ENCODE measurements at regions not wholly inside any gene's neighbourhood (a gene's known extent, or its start where the extent isn't known, plus 50 kb on each side); places are given as distances from the start of the nearest gene placed in this dataset.
"Not testable (repeated sequence)": the region's sequence is repeated elsewhere in the genome, so short reads cannot be mapped to it uniquely, and the experiment has no call there.

- peaks cover 12 to 13% of the 10 kb centered on the region in 2 donors for H3K27me3 Mint-ChIP-seq (ENCODE audit: low read depth in 2 of 2)
- intact Hi-C loops (cut with micrococcal nuclease), result no loop called here
- H3K36me3 ChIP-seq (ENCODE audit: control insufficient read depth, insufficient read depth, low read length), result no peaks in the 10 kb centered on the region
- no peaks in the 10 kb centered on the region for H3K4me1 ChIP-seq (ENCODE audit: control insufficient read depth, insufficient read depth, low read length)
- H3K27me3 ChIP-seq (ENCODE audit: control insufficient read depth, insufficient read depth, low read length), result no peaks in the 10 kb centered on the region
- H3K4me1 Mint-ChIP-seq, result no peaks in the 10 kb centered on the region
- no peaks in the 10 kb centered on the region for H3K9me3 ChIP-seq (ENCODE audit: control insufficient read depth, insufficient read depth, low read length)
- no peak overlapping the region for H3K27ac ChIP-seq (ENCODE audit: low read length)
- H3K36me3 Mint-ChIP-seq, result no peaks in the 10 kb centered on the region
- no peak for ATAC-seq
- no peak overlapping the region for H3K27ac Mint-ChIP-seq
- no peak overlapping the region for H3K4me3 Mint-ChIP-seq
- no peak for DNase-seq
- no peak for TF ChIP-seq CTCF (IDR thresholded peaks at IDR 0.05)
- 86% methylated on average over 1 of the region's 1 CpG for WGBS (ENCODE audit: insufficient coverage)
- H3K4me3 ChIP-seq (ENCODE audit: low read length), result no peak overlapping the region
- no peaks in the 10 kb centered on the region for H3K9me3 Mint-ChIP-seq
Observed at GRCh38 chr7:98761225-98761624, 108.6 kb downstream of the TMEM130 start.

- H3K4me1 ChIP-seq (ENCODE audit: control insufficient read depth, insufficient read depth, low read length), result no peaks in the 10 kb centered on the region
- Mint-ChIP-seq H3K27ac (no peak overlapping the region), H3K36me3 (no peaks in the 10 kb centered on the region), H3K9me3 (no peaks in the 10 kb centered on the region), H3K4me1 (no peaks in the 10 kb centered on the region), H3K4me3 (no peak overlapping the region), H3K27me3 (ENCODE audit: low read depth in 2 of 2) (peaks cover 12 to 13% of the 10 kb centered on the region in 2 donors)
- intact Hi-C loops (cut with micrococcal nuclease), result no loop called here
- no peaks in the 10 kb centered on the region for H3K36me3 ChIP-seq (ENCODE audit: control insufficient read depth, insufficient read depth, low read length)
- no peak overlapping the region for H3K4me3 ChIP-seq (ENCODE audit: low read length)
- DNase-seq (no peak), ATAC-seq (no peak)
- TF ChIP-seq CTCF (IDR thresholded peaks at IDR 0.05), result no peak
- H3K27me3 ChIP-seq (ENCODE audit: control insufficient read depth, insufficient read depth, low read length), result no peaks in the 10 kb centered on the region
- H3K27ac ChIP-seq (ENCODE audit: low read length), result no peak overlapping the region
- no peaks in the 10 kb centered on the region for H3K9me3 ChIP-seq (ENCODE audit: control insufficient read depth, insufficient read depth, low read length)
- 67% methylated on average over 4 of the region's 4 CpGs for WGBS (ENCODE audit: insufficient coverage)
Observed at GRCh38 chr7:98762620-98763019, 107.2 kb downstream of the TMEM130 start.

- no peaks in the 10 kb centered on the region for H3K36me3 ChIP-seq (ENCODE audit: control insufficient read depth, insufficient read depth, low read length)
- DNase-seq (no peak), ATAC-seq (no peak)
- H3K9me3 ChIP-seq (ENCODE audit: control insufficient read depth, insufficient read depth, low read length), result no peaks in the 10 kb centered on the region
- no peaks in the 10 kb centered on the region for H3K27me3 ChIP-seq (ENCODE audit: control insufficient read depth, insufficient read depth, low read length)
- H3K36me3 Mint-ChIP-seq, result no peaks in the 10 kb centered on the region
- no peak for TF ChIP-seq CTCF (IDR thresholded peaks at IDR 0.05)
- no peaks in the 10 kb centered on the region for H3K9me3 Mint-ChIP-seq
- WGBS (ENCODE audit: insufficient coverage), result 32% methylated on average over 7 of the region's 8 CpGs
- intact Hi-C loops (cut with micrococcal nuclease), result no loop called here
- H3K27ac ChIP-seq (ENCODE audit: low read length), result no peak overlapping the region
- H3K4me1 Mint-ChIP-seq, result no peaks in the 10 kb centered on the region
- peaks cover 12 to 13% of the 10 kb centered on the region in 2 donors for H3K27me3 Mint-ChIP-seq (ENCODE audit: low read depth in 2 of 2)
- no peaks in the 10 kb centered on the region for H3K4me1 ChIP-seq (ENCODE audit: control insufficient read depth, insufficient read depth, low read length)
- H3K4me3 ChIP-seq (ENCODE audit: low read length), result no peak overlapping the region
- H3K27ac Mint-ChIP-seq, result no peak overlapping the region
- H3K4me3 Mint-ChIP-seq, result no peak overlapping the region
Observed at GRCh38 chr7:98763441-98763840, 106.4 kb downstream of the TMEM130 start.

GRCh38 chr7:98764946-98765345 is 104.9 kb downstream of the TMEM130 start:
- H3K9me3 ChIP-seq (ENCODE audit: control insufficient read depth, insufficient read depth, low read length), result no peaks in the 10 kb centered on the region
- intact Hi-C loops (cut with micrococcal nuclease), result no loop called here
- Mint-ChIP-seq H3K4me1 (no peaks in the 10 kb centered on the region), H3K4me3 (no peak overlapping the region), H3K9me3 (no peaks in the 10 kb centered on the region), H3K36me3 (no peaks in the 10 kb centered on the region), H3K27me3 (ENCODE audit: low read depth in 2 of 2) (peaks cover 0 to 3% of the 10 kb centered on the region in 2 donors), H3K27ac (no peak overlapping the region)
- no peak overlapping the region for H3K4me3 ChIP-seq (ENCODE audit: low read length)
- no peaks in the 10 kb centered on the region for H3K27me3 ChIP-seq (ENCODE audit: control insufficient read depth, insufficient read depth, low read length)
- H3K4me1 ChIP-seq (ENCODE audit: control insufficient read depth, insufficient read depth, low read length), result no peaks in the 10 kb centered on the region
- no peak for ATAC-seq
- H3K36me3 ChIP-seq (ENCODE audit: control insufficient read depth, insufficient read depth, low read length), result no peaks in the 10 kb centered on the region
- WGBS (ENCODE audit: insufficient coverage), result 70% methylated on average over 8 of the region's 8 CpGs
- no peak for TF ChIP-seq CTCF (IDR thresholded peaks at IDR 0.05)
- H3K27ac ChIP-seq (ENCODE audit: low read length), result no peak overlapping the region
- DNase-seq, result no peak

GRCh38 chr7:98770085-98770484 is 99.7 kb downstream of the TMEM130 start:
- peaks cover 7 to 17% of the 10 kb centered on the region in 2 donors for H3K27me3 Mint-ChIP-seq (ENCODE audit: low read depth in 2 of 2)
- H3K27me3 ChIP-seq (ENCODE audit: control insufficient read depth, insufficient read depth, low read length); H3K36me3 Mint-ChIP-seq; H3K4me1 Mint-ChIP-seq; H3K36me3 ChIP-seq (ENCODE audit: control insufficient read depth, insufficient read depth, low read length); H3K9me3 ChIP-seq (ENCODE audit: control insufficient read depth, insufficient read depth, low read length); ATAC-seq; H3K27ac ChIP-seq (ENCODE audit: low read length); intact Hi-C loops (cut with micrococcal nuclease); H3K4me3 ChIP-seq (ENCODE audit: low read length); DNase-seq; H3K4me3 Mint-ChIP-seq; H3K9me3 Mint-ChIP-seq; H3K27ac Mint-ChIP-seq; H3K4me1 ChIP-seq (ENCODE audit: control insufficient read depth, insufficient read depth, low read length): not testable (repeated sequence)
- 91% methylated on average over 5 of the region's 5 CpGs for WGBS (ENCODE audit: insufficient coverage)
